OCI-LY3 (cell line): ENCODE measurements at regions not wholly inside any gene's neighbourhood (a gene's known extent, or its start where the extent isn't known, plus 50 kb on each side); places are given as distances from the start of the nearest gene placed in this dataset.

ENCODE experiments used
- H2AFZ ChIP-seq: fragments of 200-600, 300-600 bp; shearing (Covaris generic); 2 replicates; pipeline ENCODE4 v1.6.0; 2014; ENCODE audit warnings: antibody characterized with exemption, low read depth, low read length
- H3K27ac ChIP-seq: fragments of 200-600, 300-600 bp; sonication (generic); 2 replicates; pipeline ENCODE4 v1.5.1; 2014; ENCODE audit warnings: mild to moderate bottlenecking, low read length, moderate library complexity, mixed read lengths
- H3K27me3 ChIP-seq: fragments of 200-600, 300-600 bp; sonication (generic); 2 replicates; pipeline ENCODE4 v1.6.1; 2014; ENCODE audit warnings: low read depth, low read length, mixed read lengths
- H3K36me3 ChIP-seq: fragments of 200-600, 300-600 bp; sonication (generic); replicated peaks from 2 replicates; pipeline ENCODE3; 2014; ENCODE audit warnings: low read depth, low read length, mixed read lengths
- H3K4me1 ChIP-seq: fragments of 300-600, 200-600 bp; sonication (generic); 2 replicates; pipeline ENCODE4 v1.6.1; 2014; ENCODE audit warnings: low read length, mixed read lengths
- H3K4me2 ChIP-seq: fragments of 200-600, 300-600 bp; sonication (generic); 2 replicates; pipeline ENCODE4 v1.6.1; 2014; ENCODE audit warnings: low read length, mixed read lengths
- H3K4me3 ChIP-seq: fragments of 300-600, 200-600 bp; sonication (generic); 2 replicates; pipeline ENCODE4 v1.5.1; 2014; ENCODE audit warnings: antibody characterized with exemption, mild to moderate bottlenecking, low read length, moderate library complexity
- H3K79me2 ChIP-seq: fragments of 300-600, 200-600 bp; shearing (Covaris generic); 2 replicates; pipeline ENCODE4 v1.6.1; 2014; ENCODE audit warnings: mild to moderate bottlenecking, low read length, mixed read lengths
- H3K9ac ChIP-seq: fragments of 300-600, 200-600 bp; shearing (Covaris generic); 2 replicates; pipeline ENCODE4 v1.6.0; 2014; ENCODE audit warnings: mild to moderate bottlenecking, low read length, moderate library complexity
- H3K9me3 ChIP-seq: fragments of 200-600, 300-600 bp; shearing (Covaris generic); 2 replicates; pipeline ENCODE4 v1.6.1; 2014; ENCODE audit warnings: low read length, mixed read lengths; ENCODE audit not compliant: insufficient read depth
- H4K20me1 ChIP-seq: fragments of 200-600, 300-600 bp; sonication (generic); 2 replicates; pipeline ENCODE4 v1.6.1; 2016; ENCODE audit warnings: low read length, mixed read lengths; ENCODE audit not compliant: insufficient read depth
- EZH2phosphoT487 ChIP-seq: fragments of 200-600 bp; shearing (Covaris generic); IDR thresholded peaks from 2 replicates; pipeline ENCODE4 v1.6.1; 2018; ENCODE audit warnings: antibody characterized with exemption, mixed run types, low read depth
- TF ChIP-seq, protein P1 (sequence below): fragments of 200-600, 300-600 bp; sonication (generic); IDR thresholded peaks from 2 replicates; pipeline ENCODE4 v1.5.1; 2014; ENCODE audit warnings: antibody characterized with exemption, low read length, low read depth

DNA sequence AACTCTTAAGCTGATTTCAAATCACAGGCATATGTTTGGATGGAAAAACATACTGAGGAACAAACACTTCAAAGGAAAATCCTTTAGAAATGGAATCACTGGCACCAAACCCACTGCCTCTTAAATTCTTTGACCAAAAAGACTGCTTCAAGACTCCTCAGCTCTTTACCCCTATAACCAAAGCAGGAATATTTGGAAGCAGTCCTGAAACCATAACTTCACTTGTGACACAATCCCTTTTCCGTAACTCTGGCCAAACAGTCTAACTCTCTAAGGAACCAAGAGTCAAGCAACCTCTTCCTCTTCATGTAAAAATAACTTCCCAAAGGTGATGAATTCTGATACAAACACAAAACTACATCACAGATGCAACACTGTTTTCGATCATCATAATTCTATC is 104.3 kb downstream of the MTERF1 start:
- Histone ChIP-seq H3K4me3 (no peak overlapping the region), H2AFZ (no peak overlapping the region), H3K79me2 (no peaks in the 10 kb centered on the region), H3K36me3 (no peaks in the 10 kb centered on the region), H4K20me1 (no peaks in the 10 kb centered on the region), H3K4me2 (no peak overlapping the region), H3K4me1 (no peaks in the 10 kb centered on the region), H3K27ac (no peak overlapping the region), H3K27me3 (peaks cover 13% of the 10 kb centered on the region), H3K9me3 (no peaks in the 10 kb centered on the region), H3K9ac (no peak overlapping the region)
- TF ChIP-seq EZH2phosphoT487 = no peak
- TF ChIP-seq, protein P1, sequence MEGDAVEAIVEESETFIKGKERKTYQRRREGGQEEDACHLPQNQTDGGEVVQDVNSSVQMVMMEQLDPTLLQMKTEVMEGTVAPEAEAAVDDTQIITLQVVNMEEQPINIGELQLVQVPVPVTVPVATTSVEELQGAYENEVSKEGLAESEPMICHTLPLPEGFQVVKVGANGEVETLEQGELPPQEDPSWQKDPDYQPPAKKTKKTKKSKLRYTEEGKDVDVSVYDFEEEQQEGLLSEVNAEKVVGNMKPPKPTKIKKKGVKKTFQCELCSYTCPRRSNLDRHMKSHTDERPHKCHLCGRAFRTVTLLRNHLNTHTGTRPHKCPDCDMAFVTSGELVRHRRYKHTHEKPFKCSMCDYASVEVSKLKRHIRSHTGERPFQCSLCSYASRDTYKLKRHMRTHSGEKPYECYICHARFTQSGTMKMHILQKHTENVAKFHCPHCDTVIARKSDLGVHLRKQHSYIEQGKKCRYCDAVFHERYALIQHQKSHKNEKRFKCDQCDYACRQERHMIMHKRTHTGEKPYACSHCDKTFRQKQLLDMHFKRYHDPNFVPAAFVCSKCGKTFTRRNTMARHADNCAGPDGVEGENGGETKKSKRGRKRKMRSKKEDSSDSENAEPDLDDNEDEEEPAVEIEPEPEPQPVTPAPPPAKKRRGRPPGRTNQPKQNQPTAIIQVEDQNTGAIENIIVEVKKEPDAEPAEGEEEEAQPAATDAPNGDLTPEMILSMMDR = no peak

DNA sequence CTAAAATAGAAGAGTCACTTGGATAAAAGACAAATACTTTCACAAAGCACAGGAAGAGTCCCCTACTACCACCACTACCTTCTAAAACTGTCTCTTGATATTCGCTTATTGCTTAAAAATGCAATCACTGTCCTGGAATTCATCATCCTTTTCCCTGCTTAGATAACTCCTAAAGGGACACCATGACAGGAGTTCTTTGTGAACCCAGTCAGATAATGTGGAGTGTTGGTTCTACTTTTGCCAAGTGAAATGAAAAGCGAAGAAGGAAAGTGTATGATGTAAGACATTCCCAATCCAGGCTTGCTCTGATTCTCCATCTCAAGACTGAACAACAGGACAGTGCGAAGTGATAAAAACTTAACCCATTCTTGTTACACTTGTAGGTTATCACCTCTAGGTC is 103.0 kb downstream of the MTERF1 start:
- TF ChIP-seq, protein P1 = no peak
- TF ChIP-seq EZH2phosphoT487 = no peak
- no peak overlapping the region for H3K9ac ChIP-seq
- no peaks in the 10 kb centered on the region for H4K20me1 ChIP-seq
- no peak overlapping the region for H3K4me3 ChIP-seq
- H3K27ac ChIP-seq = no peak overlapping the region
- no peaks in the 10 kb centered on the region for H3K9me3 ChIP-seq
- no peaks in the 10 kb centered on the region for H3K36me3 ChIP-seq
- no peak overlapping the region for H2AFZ ChIP-seq
- H3K79me2 ChIP-seq = no peaks in the 10 kb centered on the region
- H3K27me3 ChIP-seq = peaks cover 13% of the 10 kb centered on the region
- H3K4me2 ChIP-seq = no peak overlapping the region
- no peaks in the 10 kb centered on the region for H3K4me1 ChIP-seq

GRCh38 chr7:91778416-91778815 is 102.1 kb downstream of the MTERF1 start:
- no peaks in the 10 kb centered on the region for H3K36me3 ChIP-seq
- no peak overlapping the region for H3K9ac ChIP-seq
- H3K27ac ChIP-seq = no peak overlapping the region
- no peaks in the 10 kb centered on the region for H4K20me1 ChIP-seq
- H3K79me2 ChIP-seq = no peaks in the 10 kb centered on the region
- H3K4me1 ChIP-seq = no peaks in the 10 kb centered on the region
- peaks cover 13% of the 10 kb centered on the region for H3K27me3 ChIP-seq
- TF ChIP-seq, protein P1 = no peak
- no peak for TF ChIP-seq EZH2phosphoT487
- no peak overlapping the region for H2AFZ ChIP-seq
- no peaks in the 10 kb centered on the region for H3K9me3 ChIP-seq
- H3K4me3 ChIP-seq = no peak overlapping the region
- no peak overlapping the region for H3K4me2 ChIP-seq

GRCh38 chr7:91780521-91780920 is 100.0 kb downstream of the MTERF1 start:
- H4K20me1 ChIP-seq = no peaks in the 10 kb centered on the region
- H3K27me3 ChIP-seq = peaks cover 24% of the 10 kb centered on the region
- H3K4me2 ChIP-seq = no peak overlapping the region
- H3K4me1 ChIP-seq = no peaks in the 10 kb centered on the region
- no peak for TF ChIP-seq EZH2phosphoT487
- TF ChIP-seq, protein P1 = no peak
- H3K4me3 ChIP-seq = no peak overlapping the region
- H2AFZ ChIP-seq = no peak overlapping the region
- no peak overlapping the region for H3K27ac ChIP-seq
- no peaks in the 10 kb centered on the region for H3K79me2 ChIP-seq
- no peak overlapping the region for H3K9ac ChIP-seq
- H3K9me3 ChIP-seq = no peaks in the 10 kb centered on the region
- H3K36me3 ChIP-seq = no peaks in the 10 kb centered on the region
